GM12875 (cell line): ENCODE measurements at regions not wholly inside any gene's neighbourhood (a gene's known extent, or its start where the extent isn't known, plus 50 kb on each side); places are given as distances from the start of the nearest gene placed in this dataset.

Source experiments
- H3K4me3 ChIP-seq: one replicate; pipeline ENCODE4 v1.5.1; 2011; ENCODE audit warnings: low read depth, low read length, control low read depth
- TF ChIP-seq, protein P1 (sequence below): IDR thresholded peaks from 2 replicates; pipeline ENCODE4 v1.5.1; 2011; ENCODE audit warnings: low read depth, mild to moderate bottlenecking, control low read depth, inconsistent platforms, low read length, moderate library complexity, borderline replicate concordance; ENCODE audit not compliant: insufficient read depth

DNA sequence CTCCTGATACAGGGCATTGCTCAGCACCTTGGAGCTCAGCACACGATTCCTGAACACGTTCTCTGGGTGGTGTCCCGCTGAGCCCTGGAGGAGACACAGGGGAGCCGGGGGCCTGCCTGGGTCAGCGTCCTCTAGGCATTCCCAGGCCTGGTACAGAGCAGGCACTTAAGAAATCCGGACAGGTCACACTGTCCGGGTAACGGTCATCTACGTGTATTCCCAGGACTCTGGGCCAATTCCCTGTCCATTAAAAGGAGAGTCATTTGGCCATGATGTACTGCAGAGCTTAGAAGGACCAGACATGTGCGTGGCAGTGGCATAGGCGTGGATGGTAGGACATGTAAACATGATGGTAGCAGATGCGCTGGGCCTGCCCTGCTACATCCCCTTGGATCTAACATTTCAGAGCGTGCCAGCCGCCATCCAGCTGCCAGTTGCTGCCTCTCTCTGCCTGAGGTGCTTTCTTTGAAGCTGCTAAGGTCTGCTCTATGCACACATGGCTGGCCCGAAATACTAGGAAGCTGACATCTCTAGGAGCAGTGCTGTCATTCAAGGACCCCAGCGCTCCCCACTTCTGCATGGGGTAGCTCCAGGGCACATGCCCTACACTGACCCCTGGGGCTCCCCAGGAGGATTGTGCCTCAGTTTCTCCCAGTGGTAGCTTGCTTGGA is 273.1 kb upstream of the RTL1 start:
- H3K4me3 ChIP-seq: no peak overlapping the region
- TF ChIP-seq, protein P1, sequence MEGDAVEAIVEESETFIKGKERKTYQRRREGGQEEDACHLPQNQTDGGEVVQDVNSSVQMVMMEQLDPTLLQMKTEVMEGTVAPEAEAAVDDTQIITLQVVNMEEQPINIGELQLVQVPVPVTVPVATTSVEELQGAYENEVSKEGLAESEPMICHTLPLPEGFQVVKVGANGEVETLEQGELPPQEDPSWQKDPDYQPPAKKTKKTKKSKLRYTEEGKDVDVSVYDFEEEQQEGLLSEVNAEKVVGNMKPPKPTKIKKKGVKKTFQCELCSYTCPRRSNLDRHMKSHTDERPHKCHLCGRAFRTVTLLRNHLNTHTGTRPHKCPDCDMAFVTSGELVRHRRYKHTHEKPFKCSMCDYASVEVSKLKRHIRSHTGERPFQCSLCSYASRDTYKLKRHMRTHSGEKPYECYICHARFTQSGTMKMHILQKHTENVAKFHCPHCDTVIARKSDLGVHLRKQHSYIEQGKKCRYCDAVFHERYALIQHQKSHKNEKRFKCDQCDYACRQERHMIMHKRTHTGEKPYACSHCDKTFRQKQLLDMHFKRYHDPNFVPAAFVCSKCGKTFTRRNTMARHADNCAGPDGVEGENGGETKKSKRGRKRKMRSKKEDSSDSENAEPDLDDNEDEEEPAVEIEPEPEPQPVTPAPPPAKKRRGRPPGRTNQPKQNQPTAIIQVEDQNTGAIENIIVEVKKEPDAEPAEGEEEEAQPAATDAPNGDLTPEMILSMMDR: no peak

DNA sequence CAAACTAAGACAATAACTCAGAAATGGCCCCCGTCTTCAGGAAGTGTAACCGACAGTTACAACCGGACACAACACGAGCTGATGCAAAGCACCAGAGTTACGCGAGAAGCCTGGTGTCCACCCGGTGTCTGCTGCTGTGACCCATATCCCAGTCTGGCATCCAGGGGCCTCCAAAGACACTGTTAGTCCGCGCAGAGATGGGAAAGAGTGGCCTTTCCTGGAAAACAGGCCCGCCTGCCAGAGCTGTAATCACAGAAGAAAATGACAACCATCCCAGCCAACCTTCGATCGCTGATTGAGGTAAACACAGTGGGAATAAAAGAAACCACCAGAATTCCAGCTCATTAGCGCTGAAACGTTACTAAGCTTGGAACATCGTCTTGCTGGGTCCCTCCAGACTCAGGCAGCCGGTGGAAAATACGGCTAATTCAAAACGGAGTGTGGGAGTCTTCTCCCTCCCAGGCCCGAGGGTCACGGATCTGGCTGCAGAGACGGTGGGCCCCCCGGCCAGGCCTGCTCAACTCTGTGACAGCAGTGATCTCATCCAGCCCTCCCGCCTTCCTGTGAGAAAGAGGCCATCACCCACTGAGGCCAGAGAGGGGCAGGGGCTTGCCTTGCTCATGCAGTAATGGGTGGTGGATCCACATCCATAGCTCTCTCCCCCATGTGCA is 273.9 kb upstream of the RTL1 start:
- no peak overlapping the region for H3K4me3 ChIP-seq
- TF ChIP-seq, protein P1: no peak

DNA sequence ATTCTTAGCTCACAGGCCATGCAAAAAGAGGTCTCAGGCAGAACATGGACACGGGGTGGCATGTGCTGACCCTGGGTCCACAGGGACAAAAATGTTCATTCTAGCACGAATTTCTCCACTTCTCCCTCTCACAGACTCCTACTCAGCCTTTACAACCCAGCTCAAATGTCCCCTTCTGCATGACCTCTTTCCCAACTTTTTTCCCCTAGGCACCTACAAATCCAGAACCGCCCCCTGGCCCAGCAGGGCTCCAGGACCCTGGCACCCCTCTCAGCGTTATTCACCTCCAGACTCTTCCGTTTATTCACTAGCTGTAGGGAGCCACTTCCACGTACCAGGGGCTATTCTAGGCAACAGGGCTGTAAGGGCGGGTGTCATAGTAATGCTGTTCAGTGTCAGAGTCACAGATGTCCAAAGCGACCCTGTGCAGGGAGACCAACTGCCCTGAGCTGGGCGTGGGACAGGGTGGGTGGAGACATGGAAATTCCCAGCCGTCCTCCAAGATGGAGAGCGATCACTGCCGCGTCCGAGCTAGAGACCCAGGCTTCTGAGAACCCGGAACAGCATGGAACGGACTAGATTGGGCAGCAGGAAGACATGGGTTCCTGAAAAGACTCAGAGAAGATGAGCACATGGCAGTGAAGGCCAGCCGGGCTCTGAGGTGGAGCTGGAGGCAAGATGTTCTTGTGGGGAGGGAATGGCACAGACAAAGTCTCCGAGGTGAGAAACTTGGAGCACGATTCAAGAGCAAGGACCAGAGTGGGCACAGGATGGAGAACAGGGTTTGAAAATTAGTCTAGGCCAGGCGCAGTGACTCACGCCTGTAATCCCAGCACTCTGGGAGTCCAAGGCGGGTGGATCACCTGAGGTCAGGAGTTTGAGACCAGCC is 274.9 kb upstream of the RTL1 start:
- TF ChIP-seq, protein P1: no peak
- no peak overlapping the region for H3K4me3 ChIP-seq

DNA sequence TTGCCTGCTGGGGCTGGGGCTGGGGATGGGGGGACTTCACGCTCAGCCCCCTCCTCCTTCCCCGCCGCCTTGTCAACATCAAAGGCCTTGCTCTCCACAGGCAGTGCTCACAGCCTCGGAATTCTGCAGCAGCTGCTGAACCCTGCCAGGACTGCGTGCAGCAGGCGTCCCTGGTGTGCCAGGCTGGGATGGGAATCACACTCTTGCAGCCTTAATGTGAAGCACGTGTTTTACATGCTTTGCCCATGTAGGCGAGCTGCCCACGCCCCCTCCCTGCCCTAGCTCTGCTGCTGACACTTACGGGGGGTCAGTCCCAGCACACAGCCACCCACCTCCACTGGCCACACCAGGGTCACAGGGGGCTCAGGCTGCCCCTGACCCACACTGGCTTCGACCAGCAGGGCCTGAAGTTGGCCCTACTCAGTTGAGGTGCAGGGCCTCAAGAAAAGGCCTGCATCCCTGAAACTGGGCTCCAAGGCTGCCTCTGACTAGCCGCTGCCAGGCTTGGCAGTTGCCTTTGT is 276.2 kb upstream of the RTL1 start:
- TF ChIP-seq, protein P1: no peak
- H3K4me3 ChIP-seq: no peak overlapping the region

DNA sequence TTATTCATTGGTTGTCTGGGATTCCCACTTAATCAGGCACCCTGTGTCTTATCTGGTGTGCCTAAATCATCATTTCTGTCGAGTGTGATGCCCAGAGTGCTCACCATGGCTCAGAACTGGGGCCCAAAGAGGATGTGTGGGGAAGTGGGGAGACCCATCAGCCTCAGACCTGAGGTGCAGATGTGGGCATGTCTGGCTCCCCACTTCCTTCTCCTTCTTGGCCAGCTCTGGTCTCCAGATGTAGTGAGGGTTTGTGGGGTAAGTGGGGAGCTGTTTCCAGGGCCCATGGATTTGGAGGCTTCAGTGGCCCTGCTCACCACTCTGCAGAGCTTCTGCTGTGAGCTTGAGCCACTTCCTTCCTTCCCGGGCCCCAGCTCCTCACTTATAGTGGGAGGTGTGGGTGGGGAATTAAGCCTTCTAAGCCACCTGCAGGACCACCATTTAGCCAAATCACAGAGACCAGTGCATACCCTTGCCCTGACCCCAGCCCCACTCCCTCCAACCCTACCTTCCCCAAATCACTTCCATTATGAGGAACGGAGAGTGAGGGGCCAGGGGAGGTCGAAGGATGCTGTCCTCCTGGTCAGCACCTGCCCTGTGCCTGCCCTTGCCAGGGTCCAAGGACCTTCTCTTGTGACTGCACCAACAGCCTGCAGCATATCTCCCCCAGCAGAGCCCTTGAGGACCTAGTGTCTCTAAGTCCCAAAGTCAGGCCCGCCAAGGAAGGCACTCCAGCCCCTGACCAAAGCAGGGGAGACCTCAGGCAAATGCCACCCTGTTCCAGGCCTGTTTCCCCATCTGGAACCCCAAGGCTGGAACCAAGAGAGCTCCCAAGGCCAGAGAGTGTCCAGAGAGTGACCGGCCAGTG is 278.2 kb upstream of the RTL1 start:
- no peak overlapping the region for H3K4me3 ChIP-seq
- TF ChIP-seq, protein P1: no peak

DNA sequence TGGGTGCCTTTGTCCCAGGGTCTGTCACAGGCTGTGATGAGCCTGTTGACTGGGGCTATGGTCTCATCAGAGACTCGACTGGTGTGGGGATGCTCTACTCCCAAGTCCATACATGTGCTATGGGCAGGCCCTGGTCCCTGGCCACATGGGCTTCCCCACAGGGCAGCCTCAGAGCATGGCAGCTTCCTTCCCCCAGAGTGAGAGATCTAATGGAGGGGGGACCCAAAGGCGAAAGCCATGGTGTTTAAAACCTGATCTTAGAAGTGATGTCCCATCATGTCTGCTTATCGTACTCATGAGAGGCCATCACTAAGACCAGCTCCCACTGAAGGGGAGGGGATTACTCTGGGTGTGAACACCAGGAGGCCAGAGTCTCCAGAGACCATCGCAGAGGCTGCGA is 279.0 kb upstream of the RTL1 start:
- no peak overlapping the region for H3K4me3 ChIP-seq
- TF ChIP-seq, protein P1: no peak
